ENCODE measurements at regions not wholly inside any gene's neighbourhood (a gene's known extent, or its start where the extent isn't known, plus 50 kb on each side); places are given as distances from the start of the nearest gene placed in this dataset.

- no peak for TF ChIP-seq POLR2AphosphoS5 (IDR thresholded peaks at IDR 0.05; ENCODE audit: low read depth, low read length)
- no peak for TF ChIP-seq TAF1 (IDR thresholded peaks at IDR 0.05; ENCODE audit: borderline replicate concordance, low read depth, low read length)
- no peak for TF ChIP-seq POLR2A (IDR thresholded peaks at IDR 0.05; ENCODE audit: low read depth, low read length)
These were observed 345.5 kb downstream of the BCAT1 start for GRCh38 chr12:24603371-24603770.

All from GM12892 (cell line).